ENCODE measurements at regions not wholly inside any gene's neighbourhood (a gene's known extent, or its start where the extent isn't known, plus 50 kb on each side); places are given as distances from the start of the nearest gene placed in this dataset.

DNA sequence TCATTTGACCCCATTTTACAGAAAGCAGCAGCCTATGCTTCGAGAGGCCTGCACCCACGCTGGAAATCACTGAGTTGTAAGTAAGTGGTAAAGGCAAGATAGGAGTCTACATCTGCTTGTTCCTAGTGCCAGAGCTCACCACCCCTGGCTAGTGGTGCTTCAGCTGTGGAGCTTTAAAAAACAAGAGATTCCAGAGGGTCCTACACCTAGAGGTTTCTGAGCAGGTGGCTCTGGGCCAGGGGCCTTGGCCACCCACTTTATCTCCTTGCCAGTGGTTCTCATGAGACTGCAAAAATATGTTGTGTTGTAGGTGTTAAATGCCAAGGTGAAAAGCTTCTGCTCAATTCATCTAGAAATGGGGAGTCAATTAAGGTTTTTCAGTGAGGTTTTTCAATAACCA, 60.0 kb upstream of the SERTAD2 start:
- no peak overlapping the region for H3K4me3 ChIP-seq
- 91 to 96% methylated on average over 2 of the region's 2 CpGs for WGBS, 2 donors
- H3K27me3 ChIP-seq = no peaks in the 10 kb centered on the region
- DNase-seq (ENCODE audit: low spot score in 2 of 2) = no peak
- H3K27ac ChIP-seq = no peak overlapping the region
- peaks cover 0 to 8% (median 0%) of the 10 kb centered on the region in 4 donors for H3K4me1 ChIP-seq
- H3K36me3 ChIP-seq = no peaks in the 10 kb centered on the region
- TF ChIP-seq EP300 (IDR thresholded peaks at IDR 0.05) (no peak), POLR2A (IDR thresholded peaks at IDR 0.05) (no peak)
- TF ChIP-seq, protein P1, sequence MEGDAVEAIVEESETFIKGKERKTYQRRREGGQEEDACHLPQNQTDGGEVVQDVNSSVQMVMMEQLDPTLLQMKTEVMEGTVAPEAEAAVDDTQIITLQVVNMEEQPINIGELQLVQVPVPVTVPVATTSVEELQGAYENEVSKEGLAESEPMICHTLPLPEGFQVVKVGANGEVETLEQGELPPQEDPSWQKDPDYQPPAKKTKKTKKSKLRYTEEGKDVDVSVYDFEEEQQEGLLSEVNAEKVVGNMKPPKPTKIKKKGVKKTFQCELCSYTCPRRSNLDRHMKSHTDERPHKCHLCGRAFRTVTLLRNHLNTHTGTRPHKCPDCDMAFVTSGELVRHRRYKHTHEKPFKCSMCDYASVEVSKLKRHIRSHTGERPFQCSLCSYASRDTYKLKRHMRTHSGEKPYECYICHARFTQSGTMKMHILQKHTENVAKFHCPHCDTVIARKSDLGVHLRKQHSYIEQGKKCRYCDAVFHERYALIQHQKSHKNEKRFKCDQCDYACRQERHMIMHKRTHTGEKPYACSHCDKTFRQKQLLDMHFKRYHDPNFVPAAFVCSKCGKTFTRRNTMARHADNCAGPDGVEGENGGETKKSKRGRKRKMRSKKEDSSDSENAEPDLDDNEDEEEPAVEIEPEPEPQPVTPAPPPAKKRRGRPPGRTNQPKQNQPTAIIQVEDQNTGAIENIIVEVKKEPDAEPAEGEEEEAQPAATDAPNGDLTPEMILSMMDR (IDR thresholded peaks at IDR 0.05) = no peak
- no peaks in the 10 kb centered on the region for H3K9me3 ChIP-seq

GRCh38 chr2:64716569-64716968, 62.9 kb upstream of the SERTAD2 start:
- no peak overlapping the region for H3K4me3 ChIP-seq
- no peaks in the 10 kb centered on the region for H3K9me3 ChIP-seq
- H3K27me3 ChIP-seq = no peaks in the 10 kb centered on the region
- H3K27ac ChIP-seq = peak overlapping the region in 3 of 4 donors; percentile 37 to 68 (median 59)
- no peaks in the 10 kb centered on the region for H3K36me3 ChIP-seq
- no peak for DNase-seq (ENCODE audit: low spot score in 2 of 2)
- TF ChIP-seq EP300 (IDR thresholded peaks at IDR 0.05) (no peak), POLR2A (IDR thresholded peaks at IDR 0.05) (no peak)
- TF ChIP-seq, protein P1 (IDR thresholded peaks at IDR 0.05) = no peak
- 54 to 55% methylated on average over 7 of the region's 7 CpGs for WGBS, 2 donors
- peaks cover 0 to 16% (median 0%) of the 10 kb centered on the region in 4 donors for H3K4me1 ChIP-seq

DNA sequence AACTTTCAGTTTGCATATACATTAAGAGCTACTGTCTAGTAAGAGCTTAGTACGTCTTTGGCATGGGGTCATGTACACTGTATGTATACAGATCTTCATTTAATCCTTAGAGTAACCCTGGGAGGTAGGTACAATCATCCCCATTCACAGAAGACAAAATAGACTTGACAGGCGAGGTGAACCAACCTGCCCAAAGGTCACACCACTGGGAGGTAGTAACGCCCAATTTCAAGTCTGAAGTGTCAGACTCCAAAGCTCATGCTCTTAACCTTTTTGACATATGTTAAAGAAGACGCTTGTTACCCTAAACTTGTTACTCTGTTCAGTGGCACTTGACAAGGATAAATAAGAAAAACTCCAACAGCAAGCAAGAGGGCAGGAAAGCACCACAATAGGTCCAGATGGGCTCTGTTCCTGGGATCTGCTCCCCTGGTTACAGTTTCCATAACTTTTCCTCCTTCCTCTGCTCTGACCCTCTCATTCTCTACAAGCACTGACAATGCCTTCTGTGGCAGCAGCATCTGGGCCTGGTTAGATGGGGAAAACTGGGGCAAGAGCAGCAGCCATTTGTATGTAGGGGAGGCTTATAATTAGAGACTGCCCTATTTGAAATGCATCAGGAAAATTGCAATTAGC, 64.7 kb upstream of the SERTAD2 start:
- TF ChIP-seq EP300 (IDR thresholded peaks at IDR 0.05) (no peak), POLR2A (IDR thresholded peaks at IDR 0.05) (no peak)
- TF ChIP-seq, protein P1 (IDR thresholded peaks at IDR 0.05) = no peak
- Histone ChIP-seq H3K27me3 (no peaks in the 10 kb centered on the region), H3K4me1 (peaks cover 0 to 17% (median 0%) of the 10 kb centered on the region in 4 donors), H3K27ac (peak overlapping the region in 1 of 4 donors; percentile 44), H3K4me3 (no peak overlapping the region), H3K9me3 (no peaks in the 10 kb centered on the region), H3K36me3 (no peaks in the 10 kb centered on the region)
- 94 to 96% methylated on average over 4 of the region's 4 CpGs for WGBS, 2 donors
- DNase-seq (ENCODE audit: low spot score in 2 of 2) = no peak

DNA sequence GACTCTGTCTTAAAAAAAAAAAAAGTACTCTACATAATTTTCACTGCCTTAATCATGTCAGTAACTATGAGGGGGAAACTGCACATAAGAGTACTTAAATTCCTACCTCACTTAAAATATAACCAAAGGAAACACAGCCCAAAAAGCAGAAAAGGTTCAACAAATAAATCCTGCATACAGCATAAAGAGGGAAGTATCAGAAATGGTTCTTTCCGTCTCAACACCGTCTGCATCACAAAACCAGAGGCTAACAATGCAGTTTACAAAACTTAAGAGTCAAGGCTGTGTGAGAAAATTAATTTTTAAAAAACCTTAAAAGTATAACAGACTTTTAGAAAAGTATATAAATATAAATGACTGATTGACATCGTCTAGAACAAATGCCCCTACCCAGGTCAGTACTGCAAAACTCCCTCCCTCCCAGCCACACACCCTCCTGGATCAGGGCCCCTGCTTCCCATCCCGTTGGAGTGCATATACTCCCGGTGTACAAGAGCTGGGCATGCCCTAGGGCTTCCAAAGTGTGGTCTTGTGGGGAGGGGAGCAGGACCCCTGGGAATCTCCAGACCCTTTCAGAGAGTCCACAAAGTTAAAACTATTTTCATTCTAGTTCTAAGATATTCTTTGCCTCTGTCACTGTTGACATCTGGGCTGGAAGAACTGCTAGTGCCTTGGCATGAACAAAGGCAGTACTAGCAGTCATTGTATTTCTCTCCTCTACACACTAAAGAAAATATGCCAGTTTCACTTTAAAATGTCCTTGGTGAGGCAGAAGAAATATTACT, 67.0 kb upstream of the SERTAD2 start:
- Histone ChIP-seq H3K27ac (peak overlapping the region in 2 of 4 donors; percentile 37 to 46), H3K4me3 (no peak overlapping the region), H3K36me3 (no peaks in the 10 kb centered on the region), H3K27me3 (no peaks in the 10 kb centered on the region), H3K4me1 (peaks cover 0 to 16% (median 0%) of the 10 kb centered on the region in 4 donors), H3K9me3 (no peaks in the 10 kb centered on the region)
- TF ChIP-seq EP300 (IDR thresholded peaks at IDR 0.05) (no peak), POLR2A (IDR thresholded peaks at IDR 0.05) (no peak)
- TF ChIP-seq, protein P1 (IDR thresholded peaks at IDR 0.05) = no peak
- DNase-seq (ENCODE audit: low spot score in 2 of 2) = no peak
- WGBS, 2 donors = 44 to 48% methylated on average over 5 of the region's 5 CpGs

DNA sequence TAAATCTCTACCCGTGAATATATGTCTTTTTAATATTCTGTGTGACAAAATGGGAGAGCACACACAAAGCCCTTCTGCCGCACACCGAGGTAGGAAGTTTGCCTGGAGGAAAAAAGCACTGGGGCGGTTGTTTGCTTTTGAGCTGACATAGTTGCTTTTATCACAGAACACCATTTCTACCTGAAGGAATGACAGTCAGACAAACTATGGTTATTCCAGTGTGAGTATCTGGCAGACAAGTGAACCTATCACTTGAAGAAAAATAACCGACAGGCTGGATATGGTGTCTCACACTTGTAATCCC, 67.6 kb upstream of the SERTAD2 start:
- Histone ChIP-seq H3K36me3 (no peaks in the 10 kb centered on the region), H3K4me1 (peaks cover 0 to 13% (median 2%) of the 10 kb centered on the region in 4 donors), H3K9me3 (no peaks in the 10 kb centered on the region), H3K27ac (peak overlapping the region in 1 of 4 donors; percentile 46), H3K4me3 (no peak overlapping the region), H3K27me3 (no peaks in the 10 kb centered on the region)
- DNase-seq (ENCODE audit: low spot score in 2 of 2) = no peak
- TF ChIP-seq POLR2A (IDR thresholded peaks at IDR 0.05) = no peak
- no peak for TF ChIP-seq EP300 (IDR thresholded peaks at IDR 0.05)
- TF ChIP-seq, protein P1 (IDR thresholded peaks at IDR 0.05) = no peak
- 75 to 83% methylated on average over 5 of the region's 5 CpGs for whole genome bisulfite sequencing, 2 donors
